ENCODE measurements at regions not wholly inside any gene's neighbourhood (a gene's known extent, or its start where the extent isn't known, plus 50 kb on each side); places are given as distances from the start of the nearest gene placed in this dataset.

- no peak overlapping the region for H3K4me3 Mint-ChIP-seq
- no peak for TF ChIP-seq CTCF (IDR thresholded peaks at IDR 0.05)
Measured at GRCh38 chr1:95453053-95453452, 219.0 kb downstream of the RWDD3 start.

GRCh38 chr1:95467036-95467435 is 233.0 kb downstream of the RWDD3 start:
- Mint-ChIP-seq H3K27ac (no peak overlapping the region), H3K27me3 (ENCODE audit: insufficient read depth) (no peaks in the 10 kb centered on the region), H3K4me1 (ENCODE audit: low read depth) (no peaks in the 10 kb centered on the region), H3K4me3 (no peak overlapping the region), H3K9me3 (peaks cover 59% of the 10 kb centered on the region), H3K36me3 (ENCODE audit: low read depth) (no peaks in the 10 kb centered on the region)
- peak; percentile 40 for TF ChIP-seq CTCF (IDR thresholded peaks at IDR 0.05)
- DNase-seq: no peak

More at GRCh38 chr1:95453053-95453452, 219.0 kb downstream of the RWDD3 start:
- Mint-ChIP-seq H3K4me1 (ENCODE audit: low read depth) (no peaks in the 10 kb centered on the region), H3K9me3 (peaks cover 49% of the 10 kb centered on the region), H3K27me3 (ENCODE audit: insufficient read depth) (peaks cover 1% of the 10 kb centered on the region; the same call in 1 of the 2 replicates), H3K27ac (no peak overlapping the region), H3K36me3 (ENCODE audit: low read depth) (0 out of 2 replicates have a peak, but pooled peaks cover 10% of the 10 kb centered on the region)
- no peak for DNase-seq

- no peak for TF ChIP-seq CTCF (IDR thresholded peaks at IDR 0.05)
- Mint-ChIP-seq H3K27ac (no peak overlapping the region), H3K4me3 (no peak overlapping the region), H3K4me1 (ENCODE audit: low read depth) (no peaks in the 10 kb centered on the region), H3K27me3 (ENCODE audit: insufficient read depth) (no peaks in the 10 kb centered on the region; the same call in 1 of the 2 replicates), H3K36me3 (ENCODE audit: low read depth) (no peaks in the 10 kb centered on the region), H3K9me3 (peaks cover 52% of the 10 kb centered on the region)
- no peak for DNase-seq
Measured at GRCh38 chr1:95475686-95476457, 241.9 kb downstream of the RWDD3 start.

GRCh38 chr1:95496307-95496706 is 262.3 kb downstream of the RWDD3 start:
- no peaks in the 10 kb centered on the region for H3K4me1 Mint-ChIP-seq (ENCODE audit: low read depth)
- H3K9me3 Mint-ChIP-seq: peaks cover 26% of the 10 kb centered on the region
- H3K27me3 Mint-ChIP-seq (ENCODE audit: insufficient read depth): no peaks in the 10 kb centered on the region
- H3K4me3 Mint-ChIP-seq: no peak overlapping the region
- no peak for DNase-seq
- no peak for TF ChIP-seq CTCF (IDR thresholded peaks at IDR 0.05)
- H3K36me3 Mint-ChIP-seq (ENCODE audit: low read depth): no peaks in the 10 kb centered on the region
- no peak overlapping the region for H3K27ac Mint-ChIP-seq

GRCh38 chr1:95496773-95497172 is 262.8 kb downstream of the RWDD3 start:
- no peak for TF ChIP-seq CTCF (IDR thresholded peaks at IDR 0.05)
- Mint-ChIP-seq H3K4me1 (ENCODE audit: low read depth) (no peaks in the 10 kb centered on the region), H3K27ac (no peak overlapping the region), H3K36me3 (ENCODE audit: low read depth) (no peaks in the 10 kb centered on the region), H3K27me3 (ENCODE audit: insufficient read depth) (no peaks in the 10 kb centered on the region), H3K4me3 (no peak overlapping the region), H3K9me3 (peaks cover 26% of the 10 kb centered on the region)
- DNase-seq: no peak
